IMR-90 (cell line): ENCODE measurements at regions not wholly inside any gene's neighbourhood (a gene's known extent, or its start where the extent isn't known, plus 50 kb on each side); places are given as distances from the start of the nearest gene placed in this dataset.

ENCODE experiments used
- ATAC-seq: fragments of 200-7000 bp; cut with Tn5 transposase; 2 replicates; pipeline ENCODE4 v1.9.1; 2020; ENCODE audit warnings: low read depth, mild to moderate bottlenecking, moderate library complexity
- BruUV-seq: library from RNA; stranded (reverse); fragments of 400-500 nt; replicated peaks from 2 replicates; lab custom pipeline; 2021; lab: Mats Ljungman, UMichigan
- CTCF ChIA-PET: fragments of 300-600 bp; formaldehyde crosslinking; extraction: SDS; loops from one replicate; lab custom pipeline; 2021; ENCODE audit warnings: antibody characterized with exemption; lab: Yijun Ruan, JAX
- POLR2A ChIA-PET: fragments of 300-600 bp; sonication (Branson Sonifier 250); formaldehyde crosslinking; loops from one replicate; lab custom pipeline; 2022; ENCODE audit warnings: antibody characterized with exemption; ENCODE audit not compliant: unreplicated experiment; lab: Charles Lee
- DNase-seq: peaks from one replicate; pipeline ENCODE4 v3.0.0; 2013
- H2AFZ ChIP-seq: replicated peaks from 2 replicates; pipeline ENCODE3; 2013; ENCODE audit warnings: low read length, mild to moderate bottlenecking; ENCODE audit not compliant: poor library complexity
- H2AK5ac ChIP-seq: 2 replicates; pipeline ENCODE4 v1.6.1; 2013; ENCODE audit warnings: low read depth, low read length, inconsistent platforms
- H2AK9ac ChIP-seq: replicated peaks from 2 replicates; pipeline ENCODE3; 2013; ENCODE audit warnings: mild to moderate bottlenecking, low read depth, low read length, moderate library complexity; ENCODE audit not compliant: poor library complexity
- H2BK120ac ChIP-seq: 2 replicates; pipeline ENCODE4 v1.6.1; 2013; ENCODE audit warnings: low read depth, low read length, inconsistent platforms
- H2BK15ac ChIP-seq: 3 replicates; pipeline ENCODE4 v1.6.1; 2013; ENCODE audit warnings: low read depth, low read length, inconsistent platforms
- H2BK20ac ChIP-seq: 2 replicates; pipeline ENCODE4 v1.6.1; 2013; ENCODE audit warnings: low read depth, mild to moderate bottlenecking, inconsistent platforms, low read length, moderate library complexity
- H2BK5ac ChIP-seq: 2 replicates; pipeline ENCODE4 v1.6.1; 2013; ENCODE audit warnings: mild to moderate bottlenecking, low read depth, low read length, inconsistent platforms; ENCODE audit not compliant: poor library complexity, severe bottlenecking
- H3K14ac ChIP-seq: replicated peaks from 2 replicates; pipeline ENCODE4 v1.6.1; 2013; ENCODE audit warnings: low read depth, low read length, inconsistent platforms
- H3K18ac ChIP-seq: 2 replicates; pipeline ENCODE4 v1.6.1; 2013; ENCODE audit warnings: low read depth, low read length, control low read depth
- H3K23ac ChIP-seq: 2 replicates; pipeline ENCODE4 v1.6.1; 2013; ENCODE audit warnings: low read depth, low read length, inconsistent platforms
- H3K27ac ChIP-seq: 2 replicates; pipeline ENCODE4 v1.5.1; 2013; ENCODE audit warnings: mild to moderate bottlenecking, control low read depth, low read length; ENCODE audit not compliant: insufficient read depth
- H3K27me3 ChIP-seq: 2 replicates; pipeline ENCODE4 v1.6.1; 2013; ENCODE audit warnings: low read length; ENCODE audit not compliant: control insufficient read depth, insufficient read depth
- H3K36me3 ChIP-seq: 2 replicates; pipeline ENCODE4 v1.6.1; 2013; ENCODE audit warnings: low read length, mixed read lengths; ENCODE audit not compliant: control insufficient read depth, insufficient read depth
- H3K4ac ChIP-seq: 2 replicates; pipeline ENCODE4 v1.6.1; 2013; ENCODE audit warnings: low read depth, low read length, inconsistent platforms
- H3K4me1 ChIP-seq: 2 replicates; pipeline ENCODE4 v1.6.1; 2013; ENCODE audit warnings: low read length, mixed read lengths; ENCODE audit not compliant: control insufficient read depth, insufficient read depth
- H3K4me2 ChIP-seq: 2 replicates; pipeline ENCODE4 v1.6.1; 2013; ENCODE audit warnings: low read depth, mild to moderate bottlenecking, control low read depth, low read length, moderate library complexity
- H3K4me3 ChIP-seq: 2 replicates; pipeline ENCODE4 v1.5.1; 2013; ENCODE audit warnings: low read depth, mild to moderate bottlenecking, control low read depth, low read length, moderate library complexity; ENCODE audit not compliant: insufficient read depth
- H3K56ac ChIP-seq: 2 replicates; pipeline ENCODE4 v1.6.1; 2013; ENCODE audit warnings: low read length, inconsistent platforms; ENCODE audit not compliant: insufficient read depth; ENCODE audit errors: extremely low read depth
- H3K79me1 ChIP-seq, 2 experiments: 2 replicates each; pipeline ENCODE4 v1.6.1; 2013; ENCODE audit warnings: low read length in 2 of 2, inconsistent platforms in 1 of 2, low read depth in 1 of 2
- H3K9ac ChIP-seq: 2 replicates; pipeline ENCODE4 v1.6.1; 2013; ENCODE audit warnings: low read depth, low read length, control low read depth
- H3K9me1 ChIP-seq: 2 replicates; pipeline ENCODE4 v1.6.1; 2013; ENCODE audit warnings: low read length, inconsistent platforms; ENCODE audit not compliant: insufficient read depth
- H3K9me3 ChIP-seq: 2 replicates; pipeline ENCODE4 v1.6.1; 2013; ENCODE audit warnings: low read length; ENCODE audit not compliant: control insufficient read depth, insufficient read depth
- H4K20me1 ChIP-seq: 2 replicates; pipeline ENCODE4 v1.6.1; 2013; ENCODE audit warnings: low read length, inconsistent platforms; ENCODE audit not compliant: insufficient read depth
- H4K5ac ChIP-seq: 2 replicates; pipeline ENCODE4 v1.6.1; 2013; ENCODE audit warnings: mild to moderate bottlenecking, low read depth, low read length, control low read depth
- H4K8ac ChIP-seq, 2 experiments: 2 replicates each; pipeline ENCODE4 v1.6.1; 2013; ENCODE audit warnings: low read depth in 2 of 2, low read length in 2 of 2, control low read depth in 1 of 2, inconsistent platforms in 1 of 2
- H4K91ac ChIP-seq: 2 replicates; pipeline ENCODE4 v1.6.1; 2013; ENCODE audit warnings: low read depth, low read length, inconsistent platforms; ENCODE audit not compliant: insufficient read depth
- CEBPB ChIP-seq: IDR thresholded peaks from 2 replicates; pipeline ENCODE4 v1.6.1; 2012; ENCODE audit warnings: low read depth, low read length, improper control_type of control experiment
- MXI1 ChIP-seq: IDR thresholded peaks from 2 replicates; pipeline ENCODE4 v1.6.1; 2012; ENCODE audit warnings: low read depth, mild to moderate bottlenecking, low read length, moderate library complexity, borderline replicate concordance
- POLR2A ChIP-seq: IDR thresholded peaks from 2 replicates; pipeline ENCODE4 v1.6.1; 2012; ENCODE audit warnings: mild to moderate bottlenecking, low read depth, low read length
- WGBS, 2 experiments: methylation state at CpG; one replicate each; pipeline versions ENCODE4 v1.1.5 to v1.1.7; 2013; ENCODE audit warnings: missing lambda C conversion rate in 2 of 2; ENCODE audit not compliant: insufficient read length in 1 of 2; ENCODE audit errors: extremely low coverage in 2 of 2; 5-methylcytosine and 5-hydroxymethylcytosine counted together
- dilution Hi-C: fragments of 300-500 bp; cut with HindIII; formaldehyde crosslinking; loops from one replicate; pipeline ENCODE4 v1.14.3; 2018; ENCODE audit warnings: low sequenced_read_pairs; ENCODE audit not compliant: unreplicated experiment
- in situ Hi-C: fragments of 300-500 bp; cut with MboI; formaldehyde crosslinking; loops from 3 replicates; pipeline ENCODE4 v1.14.3; 2019; ENCODE audit warnings: low sequenced_read_pairs, inconsistent platforms, mixed read lengths
- intact Hi-C: fragments of 100-400 bp; cut with micrococcal nuclease; formaldehyde crosslinking; loops from 2 replicates; pipeline ENCODE4 v1.10.0; 2022

GRCh38 chr10:121130382-121130781 is 279.2 kb downstream of the WDR11 start:
- H3K27ac ChIP-seq = no peak overlapping the region
- H4K5ac ChIP-seq = no peak overlapping the region
- H2AFZ ChIP-seq = no peak overlapping the region
- CTCF ChIA-PET = no interaction called here
- H4K20me1 ChIP-seq = no peaks in the 10 kb centered on the region
- no peaks in the 10 kb centered on the region for H3K9me1 ChIP-seq
- no peak overlapping the region for H4K8ac ChIP-seq
- H2AK9ac ChIP-seq = no peak overlapping the region
- no peak overlapping the region for H3K9ac ChIP-seq
- no peak overlapping the region for H2BK20ac ChIP-seq
- DNase-seq (no peak), ATAC-seq (no peak)
- in situ Hi-C loops (no loop called here), dilution Hi-C loops (no loop called here), intact Hi-C loops (no loop called here)
- H3K18ac ChIP-seq = no peak overlapping the region
- no peak overlapping the region for H4K91ac ChIP-seq
- H2AK5ac ChIP-seq = no peak overlapping the region
- BruUV-seq = no TSS peak
- TF ChIP-seq POLR2A = no peak
- no peak for TF ChIP-seq MXI1
- no peak for TF ChIP-seq CEBPB
- no peak overlapping the region for H3K4ac ChIP-seq
- H2BK120ac ChIP-seq = no peak overlapping the region
- H2BK5ac ChIP-seq = no peak overlapping the region
- no peak overlapping the region for H3K14ac ChIP-seq
- no peak overlapping the region for H3K4me3 ChIP-seq
- no peaks in the 10 kb centered on the region for H3K27me3 ChIP-seq
- no peaks in the 10 kb centered on the region for H3K4me1 ChIP-seq
- H3K4me2 ChIP-seq = no peak overlapping the region
- H3K56ac ChIP-seq = no peak overlapping the region
- no CpG with 5 or more reads among the region's 5 CpGs for WGBS, 2 experiments
- H3K79me1 ChIP-seq = no peaks in the 10 kb centered on the region
- peaks cover 43% of the 10 kb centered on the region for H3K9me3 ChIP-seq
- POLR2A ChIA-PET = no interaction called here
- H3K23ac ChIP-seq = no peak overlapping the region
- no peaks in the 10 kb centered on the region for H3K36me3 ChIP-seq
- H2BK15ac ChIP-seq = no peak overlapping the region
